WTC11 (cell line): ENCODE measurements at regions not wholly inside any gene's neighbourhood (a gene's known extent, or its start where the extent isn't known, plus 50 kb on each side); places are given as distances from the start of the nearest gene placed in this dataset.

ENCODE experiments used
- ATAC-seq: fragments of 200-7000 bp; cut with Tn5 transposase; 2 replicates; pipeline ENCODE4 v1.10.0; 2021; ENCODE audit warnings: mild to moderate bottlenecking, moderate library complexity
- CTCF ChIA-PET: fragments of 300-600 bp; sonication (Branson Sonifier 250); formaldehyde crosslinking; loops from one replicate; lab custom pipeline; 2021; ENCODE audit warnings: antibody characterized with exemption; lab: Charles Lee
- POLR2A ChIA-PET: fragments of 350-600 bp; sonication (Branson Sonifier 250); formaldehyde crosslinking; loops from one replicate; lab custom pipeline; 2021; ENCODE audit warnings: antibody characterized with exemption; lab: Charles Lee
- DNase-seq: peaks from one replicate; pipeline ENCODE4 v3.0.0; 2021; ENCODE audit warnings: low spot score
- H3K27ac Mint-ChIP-seq: 2 replicates; pipeline ENCODE4 v1.8.0; 2021; ENCODE audit warnings: mixed read lengths
- H3K27me3 Mint-ChIP-seq: 2 replicates; pipeline ENCODE4 v1.8.0; 2021; ENCODE audit warnings: low read depth, mild to moderate bottlenecking, moderate library complexity, mixed read lengths
- H3K36me3 Mint-ChIP-seq: 2 replicates; pipeline ENCODE4 v1.8.0; 2021; ENCODE audit warnings: mixed read lengths
- H3K4me1 Mint-ChIP-seq: 2 replicates; pipeline ENCODE4 v1.8.0; 2022; ENCODE audit warnings: mixed read lengths
- H3K4me3 Mint-ChIP-seq: 2 replicates; pipeline ENCODE4 v1.8.0; 2021; ENCODE audit warnings: mild to moderate bottlenecking, moderate library complexity, mixed read lengths
- H3K9me3 Mint-ChIP-seq: 2 replicates; pipeline ENCODE4 v1.8.0; 2021; ENCODE audit warnings: mixed read lengths
- AFF4 ChIP-seq: sonication (generic); formaldehyde crosslinking; IDR thresholded peaks from 2 replicates; pipeline ENCODE4 v1.8.1; 2023; ENCODE audit warnings: mild to moderate bottlenecking, missing genetic modification reagents, borderline replicate concordance
- ARID4B ChIP-seq: sonication (generic); formaldehyde crosslinking; IDR thresholded peaks from 2 replicates; pipeline ENCODE4 v1.8.0; 2023; ENCODE audit warnings: missing genetic modification reagents, mild to moderate bottlenecking, borderline replicate concordance
- CBFB ChIP-seq: sonication (generic); formaldehyde crosslinking; IDR thresholded peaks from 2 replicates; pipeline ENCODE4 v1.8.1; 2022; ENCODE audit warnings: mild to moderate bottlenecking, low read depth, missing genetic modification reagents
- CREB1 ChIP-seq: sonication (generic); formaldehyde crosslinking; IDR thresholded peaks from 2 replicates; pipeline ENCODE4 v1.8.0; 2023; ENCODE audit warnings: mild to moderate bottlenecking, missing genetic modification reagents
- CREM ChIP-seq: sonication (generic); formaldehyde crosslinking; IDR thresholded peaks from 2 replicates; pipeline ENCODE4 v1.8.1; 2022; ENCODE audit warnings: mild to moderate bottlenecking, missing genetic modification reagents, moderate library complexity
- CTCF ChIP-seq: fragments of 200-600 bp; IDR thresholded peaks from 2 replicates; pipeline ENCODE4 v1.8.0; 2022; ENCODE audit warnings: antibody characterized with exemption
- E2F4 ChIP-seq: sonication (generic); formaldehyde crosslinking; IDR thresholded peaks from 2 replicates; pipeline ENCODE4 v1.8.1; 2022; ENCODE audit warnings: low read depth, mild to moderate bottlenecking, moderate library complexity, missing genetic modification reagents, borderline replicate concordance
- ESRRA ChIP-seq: sonication (generic); formaldehyde crosslinking; IDR thresholded peaks from 2 replicates; pipeline ENCODE4 v1.8.1; 2022; ENCODE audit warnings: mild to moderate bottlenecking, missing genetic modification reagents, borderline replicate concordance
- FOXK1 ChIP-seq: sonication (generic); formaldehyde crosslinking; IDR thresholded peaks from 2 replicates; pipeline ENCODE4 v1.8.0; 2022; ENCODE audit warnings: mild to moderate bottlenecking, moderate library complexity, missing genetic modification reagents
- NFYB ChIP-seq: sonication (generic); formaldehyde crosslinking; conservative IDR thresholded peaks from 2 replicates; pipeline ENCODE4 v1.8.0; 2022; ENCODE audit warnings: low read depth, missing genetic modification reagents
- NR3C1 ChIP-seq: sonication (generic); formaldehyde crosslinking; conservative IDR thresholded peaks from 2 replicates; pipeline ENCODE4 v1.8.1; 2023; ENCODE audit warnings: low read depth, mild to moderate bottlenecking, missing genetic modification reagents
- PRDM15 ChIP-seq: sonication (generic); formaldehyde crosslinking; IDR thresholded peaks from 2 replicates; pipeline ENCODE4 v1.8.0; 2022; ENCODE audit warnings: missing genetic modification reagents
- SMAD4 ChIP-seq: sonication (generic); formaldehyde crosslinking; IDR thresholded peaks from 2 replicates; pipeline ENCODE4 v1.8.0; 2022; ENCODE audit warnings: mild to moderate bottlenecking, missing genetic modification reagents
- TCF7 ChIP-seq: sonication (generic); formaldehyde crosslinking; IDR thresholded peaks from 2 replicates; pipeline ENCODE4 v1.8.0; 2022; ENCODE audit warnings: mild to moderate bottlenecking, low read depth, missing genetic modification reagents, moderate library complexity
- ZNF121 ChIP-seq: sonication (generic); formaldehyde crosslinking; IDR thresholded peaks from 2 replicates; pipeline ENCODE4 v1.8.0; 2023; ENCODE audit warnings: missing genetic modification reagents
- ZNF138 ChIP-seq: sonication (generic); formaldehyde crosslinking; conservative IDR thresholded peaks from 2 replicates; pipeline ENCODE4 v1.8.1; 2022; ENCODE audit warnings: mild to moderate bottlenecking, moderate library complexity, missing genetic modification reagents
- ZNF281 ChIP-seq: sonication (generic); formaldehyde crosslinking; IDR thresholded peaks from 2 replicates; pipeline ENCODE4 v1.8.0; 2023; ENCODE audit warnings: mild to moderate bottlenecking, missing genetic modification reagents
- ZNF396 ChIP-seq: fragments of 250-450 bp; sonication (Bioruptor Pico); IDR thresholded peaks from 2 replicates; pipeline ENCODE4 v1.8.0; 2021; ENCODE audit warnings: mild to moderate bottlenecking, moderate library complexity, borderline replicate concordance
- ZNF671 ChIP-seq: fragments of 250-450 bp; sonication (Bioruptor Pico); IDR thresholded peaks from 2 replicates; pipeline ENCODE4 v1.8.0; 2021; ENCODE audit warnings: mild to moderate bottlenecking

- no peak for TF ChIP-seq NFYB (CRISPR knock-in tag)
- no peak for TF ChIP-seq E2F4 (CRISPR knock-in tag)
- TF ChIP-seq ESRRA = no peak
- TF ChIP-seq CREM (CRISPR knock-in tag) = no peak
- TF ChIP-seq ZNF281 (CRISPR knock-in tag) = no peak
- no peak for TF ChIP-seq ZNF671 (CRISPR knock-in tag)
- TF ChIP-seq ZNF121 = no peak
- no peak for TF ChIP-seq CTCF
- TF ChIP-seq ARID4B (CRISPR knock-in tag) = no peak
- no peak for TF ChIP-seq PRDM15
- TF ChIP-seq SMAD4 (CRISPR knock-in tag) = no peak
- no peak for TF ChIP-seq NR3C1 (CRISPR knock-in tag)
- TF ChIP-seq FOXK1 (CRISPR knock-in tag) = no peak
- no peak for TF ChIP-seq TCF7
- no peak for TF ChIP-seq CREB1 (CRISPR knock-in tag)
- TF ChIP-seq AFF4 (CRISPR knock-in tag) = no peak
- no peak for TF ChIP-seq CBFB (CRISPR knock-in tag)
- TF ChIP-seq ZNF396 (CRISPR knock-in tag) = no peak
- no peak for TF ChIP-seq ZNF138 (CRISPR knock-in tag)
- ChIA-PET CTCF (no interaction called here), POLR2A (no interaction called here)
- H3K27me3 Mint-ChIP-seq = no peaks in the 10 kb centered on the region; the same call in 1 of the 2 replicates
- peaks cover 7% of the 10 kb centered on the region for H3K4me1 Mint-ChIP-seq
- no peak overlapping the region for H3K27ac Mint-ChIP-seq
- H3K36me3 Mint-ChIP-seq = no peaks in the 10 kb centered on the region
- no peaks in the 10 kb centered on the region for H3K9me3 Mint-ChIP-seq
- DNase-seq = no peak
- no peak for ATAC-seq
- no peak overlapping the region for H3K4me3 Mint-ChIP-seq
Measured at GRCh38 chr1:208421486-208421885, 177.3 kb upstream of the PLXNA2 start.
